ENCODE measurements at regions not wholly inside any gene's neighbourhood (a gene's known extent, or its start where the extent isn't known, plus 50 kb on each side); places are given as distances from the start of the nearest gene placed in this dataset.

GRCh38 chr2:123098619-123099018, 926.5 kb upstream of the CNTNAP5 start:
- H3K4me1 ChIP-seq (ENCODE audit: control insufficient read depth, insufficient read depth, low read length): no peaks in the 10 kb centered on the region
- no peak overlapping the region for H3K4me3 ChIP-seq (ENCODE audit: low read length)

GRCh38 chr2:123101434-123101833, 923.7 kb upstream of the CNTNAP5 start:
- Histone ChIP-seq H3K9ac (ENCODE audit: low read length) (no peak overlapping the region), H3K36me3 (ENCODE audit: control insufficient read depth, insufficient read depth, low read length) (no peaks in the 10 kb centered on the region), H3K4me1 (ENCODE audit: control insufficient read depth, insufficient read depth, low read length) (no peaks in the 10 kb centered on the region)

More at GRCh38 chr2:123098619-123099018, 926.5 kb upstream of the CNTNAP5 start:
- H3K9ac ChIP-seq (ENCODE audit: low read length): no peak overlapping the region
- H3K27ac ChIP-seq (ENCODE audit: low read depth, low read length): no peak overlapping the region
- no peaks in the 10 kb centered on the region for H3K36me3 ChIP-seq (ENCODE audit: control insufficient read depth, insufficient read depth, low read length)
- no peaks in the 10 kb centered on the region for H3K27me3 ChIP-seq (ENCODE audit: control insufficient read depth, insufficient read depth, low read length)

DNA sequence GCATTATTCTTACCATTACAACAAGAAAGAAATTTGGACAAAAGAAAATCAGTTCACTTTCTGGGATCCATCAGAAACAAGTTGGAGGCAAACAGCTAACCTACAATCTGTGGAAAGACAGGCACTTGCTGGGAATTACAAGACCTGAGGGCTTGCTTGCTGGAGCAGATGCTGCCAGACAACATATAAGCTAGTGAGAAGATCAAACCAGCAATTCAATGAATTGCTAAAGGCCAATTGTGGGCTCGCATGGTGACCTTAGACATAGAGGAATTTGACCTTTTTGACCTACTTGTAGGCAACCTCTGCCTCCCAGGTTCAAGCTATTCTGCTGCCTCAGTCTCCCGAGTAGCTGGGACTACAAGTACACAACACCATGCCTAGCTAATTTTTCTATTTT, 921.2 kb upstream of the CNTNAP5 start:
- no peaks in the 10 kb centered on the region for H3K36me3 ChIP-seq (ENCODE audit: control insufficient read depth, insufficient read depth, low read length)
- no peak overlapping the region for H3K27ac ChIP-seq (ENCODE audit: low read depth, low read length)
- no peak overlapping the region for H3K9ac ChIP-seq (ENCODE audit: low read length)
- no peaks in the 10 kb centered on the region for H3K27me3 ChIP-seq (ENCODE audit: control insufficient read depth, insufficient read depth, low read length)
- no peaks in the 10 kb centered on the region for H3K4me1 ChIP-seq (ENCODE audit: control insufficient read depth, insufficient read depth, low read length)
- no peak overlapping the region for H3K4me3 ChIP-seq (ENCODE audit: low read length)

More at GRCh38 chr2:123101434-123101833, 923.7 kb upstream of the CNTNAP5 start:
- no peak overlapping the region for H3K27ac ChIP-seq (ENCODE audit: low read depth, low read length)
- H3K4me3 ChIP-seq (ENCODE audit: low read length): no peak overlapping the region
- no peaks in the 10 kb centered on the region for H3K27me3 ChIP-seq (ENCODE audit: control insufficient read depth, insufficient read depth, low read length)

DNA sequence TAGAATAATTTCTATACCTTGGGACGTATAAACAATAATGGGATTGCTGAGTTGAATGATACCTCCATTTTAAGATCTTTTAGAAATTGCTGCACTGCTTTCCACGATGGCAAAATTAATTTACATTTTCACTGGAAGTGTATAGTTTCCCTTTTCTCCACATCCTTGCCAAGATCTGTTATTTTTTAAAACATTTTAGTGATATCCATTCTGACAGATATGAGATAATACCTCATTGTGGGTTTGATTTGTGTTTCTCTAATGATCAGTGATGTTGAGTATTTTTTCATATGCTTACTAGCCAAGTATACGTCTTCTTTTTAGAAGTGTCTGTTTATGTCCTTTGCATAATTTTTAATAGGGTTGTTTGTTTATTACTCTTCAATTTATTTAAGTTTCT, 908.5 kb upstream of the CNTNAP5 start:
- H3K27me3 ChIP-seq (ENCODE audit: control insufficient read depth, insufficient read depth, low read length): no peaks in the 10 kb centered on the region
- no peaks in the 10 kb centered on the region for H3K36me3 ChIP-seq (ENCODE audit: control insufficient read depth, insufficient read depth, low read length)
- H3K4me3 ChIP-seq (ENCODE audit: low read length): no peak overlapping the region
- no peak overlapping the region for H3K27ac ChIP-seq (ENCODE audit: low read depth, low read length)
- no peaks in the 10 kb centered on the region for H3K4me1 ChIP-seq (ENCODE audit: control insufficient read depth, insufficient read depth, low read length)
- H3K9ac ChIP-seq (ENCODE audit: low read length): no peak overlapping the region

GRCh38 chr2:123127236-123127635, 897.9 kb upstream of the CNTNAP5 start:
- H3K9ac ChIP-seq (ENCODE audit: low read length): no peak overlapping the region
- H3K27ac ChIP-seq (ENCODE audit: low read depth, low read length): no peak overlapping the region
- H3K27me3 ChIP-seq (ENCODE audit: control insufficient read depth, insufficient read depth, low read length): no peaks in the 10 kb centered on the region
- H3K4me1 ChIP-seq (ENCODE audit: control insufficient read depth, insufficient read depth, low read length): no peaks in the 10 kb centered on the region
- no peaks in the 10 kb centered on the region for H3K36me3 ChIP-seq (ENCODE audit: control insufficient read depth, insufficient read depth, low read length)
- no peak overlapping the region for H3K4me3 ChIP-seq (ENCODE audit: low read length)

- Histone ChIP-seq H3K4me1 (ENCODE audit: control insufficient read depth, insufficient read depth, low read length) (no peaks in the 10 kb centered on the region), H3K36me3 (ENCODE audit: control insufficient read depth, insufficient read depth, low read length) (no peaks in the 10 kb centered on the region), H3K27ac (ENCODE audit: low read depth, low read length) (no peak overlapping the region), H3K27me3 (ENCODE audit: control insufficient read depth, insufficient read depth, low read length) (no peaks in the 10 kb centered on the region), H3K4me3 (ENCODE audit: low read length) (no peak overlapping the region), H3K9ac (ENCODE audit: low read length) (no peak overlapping the region)
Observed at GRCh38 chr2:123128951-123129350, 896.1 kb upstream of the CNTNAP5 start.

DNA sequence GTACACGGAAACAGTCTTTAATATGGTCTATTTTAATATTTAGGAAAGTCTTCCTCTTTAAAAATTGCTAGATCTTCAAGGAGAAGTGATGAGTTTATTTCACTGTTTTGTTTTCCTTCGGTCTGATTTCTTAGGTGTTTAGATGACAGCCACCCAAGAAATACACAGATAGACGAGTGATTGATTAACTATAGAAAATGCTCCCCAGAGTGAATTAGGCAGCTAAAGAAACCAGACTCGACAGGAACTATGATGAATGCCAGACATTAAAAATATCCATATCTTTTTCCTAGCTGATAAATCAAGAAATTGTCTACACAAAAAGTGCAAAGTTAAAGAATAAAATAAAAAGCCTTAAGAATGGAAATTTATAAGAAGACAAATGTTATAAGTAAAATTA, 888.7 kb upstream of the CNTNAP5 start:
- H3K9ac ChIP-seq (ENCODE audit: low read length): no peak overlapping the region
- H3K4me3 ChIP-seq (ENCODE audit: low read length): no peak overlapping the region
- no peak overlapping the region for H3K27ac ChIP-seq (ENCODE audit: low read depth, low read length)
- H3K36me3 ChIP-seq (ENCODE audit: control insufficient read depth, insufficient read depth, low read length): no peaks in the 10 kb centered on the region
- no peaks in the 10 kb centered on the region for H3K27me3 ChIP-seq (ENCODE audit: control insufficient read depth, insufficient read depth, low read length)
- no peaks in the 10 kb centered on the region for H3K4me1 ChIP-seq (ENCODE audit: control insufficient read depth, insufficient read depth, low read length)

GRCh38 chr2:123144082-123144481, 881.0 kb upstream of the CNTNAP5 start:
- Histone ChIP-seq H3K4me1 (ENCODE audit: control insufficient read depth, insufficient read depth, low read length) (no peaks in the 10 kb centered on the region), H3K9ac (ENCODE audit: low read length) (no peak overlapping the region), H3K27me3 (ENCODE audit: control insufficient read depth, insufficient read depth, low read length) (no peaks in the 10 kb centered on the region), H3K4me3 (ENCODE audit: low read length) (no peak overlapping the region), H3K27ac (ENCODE audit: low read depth, low read length) (no peak overlapping the region), H3K36me3 (ENCODE audit: control insufficient read depth, insufficient read depth, low read length) (no peaks in the 10 kb centered on the region)

DNA sequence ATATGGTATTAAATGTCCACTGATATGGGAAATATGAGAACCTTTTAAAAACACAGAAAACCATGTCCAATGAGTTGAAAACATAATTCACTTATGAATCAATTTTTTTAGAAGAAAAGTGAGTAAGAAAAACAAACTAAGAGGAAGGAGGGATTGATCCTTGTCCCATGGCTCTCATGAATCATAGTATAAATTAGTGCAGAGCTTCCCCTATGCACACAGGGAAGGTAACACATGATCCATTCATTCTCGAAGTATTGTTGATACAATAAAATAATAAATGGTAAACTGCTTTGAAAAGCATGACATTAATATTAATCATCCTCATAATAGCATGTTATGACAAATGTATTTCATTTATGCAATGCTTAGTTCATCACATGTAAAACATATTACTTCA, 872.0 kb upstream of the CNTNAP5 start:
- Histone ChIP-seq H3K27ac (ENCODE audit: low read depth, low read length) (no peak overlapping the region), H3K27me3 (ENCODE audit: control insufficient read depth, insufficient read depth, low read length) (no peaks in the 10 kb centered on the region), H3K36me3 (ENCODE audit: control insufficient read depth, insufficient read depth, low read length) (no peaks in the 10 kb centered on the region), H3K4me3 (ENCODE audit: low read length) (no peak overlapping the region), H3K4me1 (ENCODE audit: control insufficient read depth, insufficient read depth, low read length) (no peaks in the 10 kb centered on the region), H3K9ac (ENCODE audit: low read length) (no peak overlapping the region)

DNA sequence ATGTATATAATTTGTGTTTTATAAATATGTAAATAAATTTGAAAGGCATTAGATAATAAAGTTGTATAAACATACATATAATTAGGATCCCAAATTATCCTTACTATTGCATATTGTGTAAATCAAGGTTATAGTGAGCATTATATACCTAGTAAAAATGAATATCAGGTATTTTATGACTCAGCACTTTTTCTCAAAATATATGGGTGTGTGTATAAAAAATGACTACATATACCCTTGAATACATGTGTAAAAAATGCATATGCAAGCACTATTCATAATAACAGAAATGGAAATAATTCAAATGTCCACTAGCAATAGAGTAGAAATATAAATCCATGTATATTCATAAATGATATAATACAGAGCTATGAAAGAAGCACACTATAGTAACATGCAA, 870.9 kb upstream of the CNTNAP5 start:
- Histone ChIP-seq H3K36me3 (ENCODE audit: control insufficient read depth, insufficient read depth, low read length) (no peaks in the 10 kb centered on the region), H3K4me1 (ENCODE audit: control insufficient read depth, insufficient read depth, low read length) (no peaks in the 10 kb centered on the region), H3K9ac (ENCODE audit: low read length) (no peak overlapping the region)

DNA sequence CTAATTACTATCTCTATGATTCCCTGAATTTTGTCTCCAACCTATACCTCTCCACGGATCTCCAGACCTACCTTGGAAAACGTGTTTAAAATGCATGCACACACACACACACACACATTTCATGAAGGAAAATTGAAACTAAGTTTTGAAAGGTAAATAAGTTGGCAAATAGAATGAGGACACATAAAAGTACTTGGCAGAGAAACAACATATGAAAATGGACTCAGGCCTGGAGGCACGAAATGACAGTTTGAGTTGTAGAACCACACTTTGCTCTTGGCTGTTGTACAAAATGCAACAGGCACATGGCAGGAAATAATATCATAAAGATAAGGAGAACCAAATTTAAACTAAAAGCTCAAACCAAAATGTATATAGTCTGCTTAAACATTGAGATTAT, 868.1 kb upstream of the CNTNAP5 start:
- Histone ChIP-seq H3K4me3 (ENCODE audit: low read length) (no peak overlapping the region), H3K9ac (ENCODE audit: low read length) (no peak overlapping the region), H3K27me3 (ENCODE audit: control insufficient read depth, insufficient read depth, low read length) (no peaks in the 10 kb centered on the region), H3K36me3 (ENCODE audit: control insufficient read depth, insufficient read depth, low read length) (no peaks in the 10 kb centered on the region), H3K4me1 (ENCODE audit: control insufficient read depth, insufficient read depth, low read length) (no peaks in the 10 kb centered on the region), H3K27ac (ENCODE audit: low read depth, low read length) (no peak overlapping the region)

More for the DNA sequence above, 870.9 kb upstream of the CNTNAP5 start:
- Histone ChIP-seq H3K4me3 (ENCODE audit: low read length) (no peak overlapping the region), H3K27ac (ENCODE audit: low read depth, low read length) (no peak overlapping the region), H3K27me3 (ENCODE audit: control insufficient read depth, insufficient read depth, low read length) (no peaks in the 10 kb centered on the region)

GRCh38 chr2:123162400-123163016, 862.6 kb upstream of the CNTNAP5 start:
- no peaks in the 10 kb centered on the region for H3K27me3 ChIP-seq (ENCODE audit: control insufficient read depth, insufficient read depth, low read length)
- no peaks in the 10 kb centered on the region for H3K4me1 ChIP-seq (ENCODE audit: control insufficient read depth, insufficient read depth, low read length)
- no peak overlapping the region for H3K4me3 ChIP-seq (ENCODE audit: low read length)
- no peaks in the 10 kb centered on the region for H3K36me3 ChIP-seq (ENCODE audit: control insufficient read depth, insufficient read depth, low read length)
- H3K9ac ChIP-seq (ENCODE audit: low read length): no peak overlapping the region
- no peak overlapping the region for H3K27ac ChIP-seq (ENCODE audit: low read depth, low read length)

DNA sequence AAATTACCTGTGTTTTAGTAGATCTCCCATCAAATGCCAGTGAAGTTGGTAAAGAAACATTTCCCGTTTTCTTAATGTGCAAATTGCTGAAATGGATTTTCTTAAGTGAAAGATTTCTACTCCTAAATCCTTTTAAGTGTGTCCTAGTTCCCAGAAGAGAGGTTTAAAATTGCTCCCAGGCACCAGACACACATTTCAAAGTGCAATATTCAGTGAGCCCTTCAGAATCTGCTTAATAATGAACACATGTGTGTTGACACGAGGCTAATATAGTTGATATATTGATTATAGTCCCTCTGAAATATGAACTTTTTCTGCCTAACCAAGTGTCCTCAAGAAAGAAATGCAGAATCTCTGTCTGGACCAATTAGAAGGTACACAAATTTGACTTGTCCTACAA, 861.7 kb upstream of the CNTNAP5 start:
- Histone ChIP-seq H3K27ac (ENCODE audit: low read depth, low read length) (no peak overlapping the region), H3K4me3 (ENCODE audit: low read length) (no peak overlapping the region), H3K9ac (ENCODE audit: low read length) (no peak overlapping the region), H3K4me1 (ENCODE audit: control insufficient read depth, insufficient read depth, low read length) (no peaks in the 10 kb centered on the region), H3K27me3 (ENCODE audit: control insufficient read depth, insufficient read depth, low read length) (no peaks in the 10 kb centered on the region), H3K36me3 (ENCODE audit: control insufficient read depth, insufficient read depth, low read length) (no peaks in the 10 kb centered on the region)

Measured in rectal smooth muscle tissue (tissue), 1 donor.